ENCODE measurements at regions not wholly inside any gene's neighbourhood (a gene's known extent, or its start where the extent isn't known, plus 50 kb on each side); places are given as distances from the start of the nearest gene placed in this dataset.
"Not testable (repeated sequence)": the region's sequence is repeated elsewhere in the genome, so short reads cannot be mapped to it uniquely, and the experiment has no call there.

GRCh38 chr16:87207509-87207908 lies 109.7 kb downstream of the C16orf95 start:
- Histone ChIP-seq H3K36me3 (ENCODE audit: control insufficient read depth, insufficient read depth, low read length) (no peaks in the 10 kb centered on the region), H3K27me3 (ENCODE audit: control insufficient read depth, insufficient read depth, low read length) (no peaks in the 10 kb centered on the region), H3K4me3 (ENCODE audit: low read depth, low read length) (no peak overlapping the region)
- no peak for DNase-seq (ENCODE audit: low read depth)
- no peak for TF ChIP-seq CTCF (IDR thresholded peaks at IDR 0.05; ENCODE audit: insufficient read depth, low read length, severe bottlenecking)
- no peak for FAIRE-seq

GRCh38 chr16:87207965-87208364 lies 109.2 kb downstream of the C16orf95 start:
- Histone ChIP-seq H3K27me3 (ENCODE audit: control insufficient read depth, insufficient read depth, low read length) (no peaks in the 10 kb centered on the region), H3K4me3 (ENCODE audit: low read depth, low read length) (no peak overlapping the region), H3K36me3 (ENCODE audit: control insufficient read depth, insufficient read depth, low read length) (no peaks in the 10 kb centered on the region)
- DNase-seq (ENCODE audit: low read depth) (no peak), FAIRE-seq (no peak)
- TF ChIP-seq CTCF (IDR thresholded peaks at IDR 0.05; ENCODE audit: insufficient read depth, low read length, severe bottlenecking) = no peak

GRCh38 chr16:87208968-87209367 lies 108.2 kb downstream of the C16orf95 start:
- not testable (repeated sequence) for H3K4me3 ChIP-seq (ENCODE audit: low read depth, low read length); DNase-seq (ENCODE audit: low read depth); FAIRE-seq; H3K36me3 ChIP-seq (ENCODE audit: control insufficient read depth, insufficient read depth, low read length); H3K27me3 ChIP-seq (ENCODE audit: control insufficient read depth, insufficient read depth, low read length)

GRCh38 chr16:87209808-87210512 lies 107.2 kb downstream of the C16orf95 start:
- H3K4me3 ChIP-seq (ENCODE audit: low read depth, low read length) = no peak overlapping the region
- H3K36me3 ChIP-seq (ENCODE audit: control insufficient read depth, insufficient read depth, low read length) = no peaks in the 10 kb centered on the region
- no peak for DNase-seq (ENCODE audit: low read depth)
- peak; percentile 97 for FAIRE-seq
- TF ChIP-seq CTCF (IDR thresholded peaks at IDR 0.05; ENCODE audit: insufficient read depth, low read length, severe bottlenecking) = no peak
- H3K27me3 ChIP-seq (ENCODE audit: control insufficient read depth, insufficient read depth, low read length) = no peaks in the 10 kb centered on the region

GRCh38 chr16:87210894-87211293 lies 106.3 kb downstream of the C16orf95 start:
- H3K36me3 ChIP-seq (ENCODE audit: control insufficient read depth, insufficient read depth, low read length) = no peaks in the 10 kb centered on the region
- no peak overlapping the region for H3K4me3 ChIP-seq (ENCODE audit: low read depth, low read length)
- TF ChIP-seq CTCF (IDR thresholded peaks at IDR 0.05; ENCODE audit: insufficient read depth, low read length, severe bottlenecking) = no peak
- peak; percentile 28 for DNase-seq (ENCODE audit: low read depth)
- H3K27me3 ChIP-seq (ENCODE audit: control insufficient read depth, insufficient read depth, low read length) = no peaks in the 10 kb centered on the region
- FAIRE-seq = no peak

GRCh38 chr16:87212026-87212425 lies 105.2 kb downstream of the C16orf95 start:
- DNase-seq (ENCODE audit: low read depth) (no peak), FAIRE-seq (no peak)
- TF ChIP-seq CTCF (IDR thresholded peaks at IDR 0.05; ENCODE audit: insufficient read depth, low read length, severe bottlenecking) = no peak
- no peak overlapping the region for H3K4me3 ChIP-seq (ENCODE audit: low read depth, low read length)
- no peaks in the 10 kb centered on the region for H3K36me3 ChIP-seq (ENCODE audit: control insufficient read depth, insufficient read depth, low read length)
- H3K27me3 ChIP-seq (ENCODE audit: control insufficient read depth, insufficient read depth, low read length) = no peaks in the 10 kb centered on the region

Measured in bronchial epithelial cell (primary cell).